Peyer's patch (tissue), 4 donors: ENCODE measurements at regions not wholly inside any gene's neighbourhood (a gene's known extent, or its start where the extent isn't known, plus 50 kb on each side); places are given as distances from the start of the nearest gene placed in this dataset.

Experiments used
- POLR2A ChIP-seq, 2 donors: fragments of 450-650 bp; IDR thresholded peaks; one replicate each; pipeline ENCODE4 v1.5.1; 2017; ENCODE audit warnings: antibody characterized with exemption in 2 of 2, mild to moderate bottlenecking in 2 of 2, moderate library complexity in 2 of 2
- TF ChIP-seq, protein P1 (sequence below), 6 experiments: fragments of 450-650 bp in 4 of 6; fragments of 200-600 bp in 2 of 6; sonication (generic) in 1 of 6; IDR thresholded peaks; one replicate each; pipeline ENCODE4 v1.5.1; 2017 to 2019; ENCODE audit warnings: antibody characterized with exemption in 6 of 6, mild to moderate bottlenecking in 3 of 6, moderate library complexity in 1 of 6

DNA sequence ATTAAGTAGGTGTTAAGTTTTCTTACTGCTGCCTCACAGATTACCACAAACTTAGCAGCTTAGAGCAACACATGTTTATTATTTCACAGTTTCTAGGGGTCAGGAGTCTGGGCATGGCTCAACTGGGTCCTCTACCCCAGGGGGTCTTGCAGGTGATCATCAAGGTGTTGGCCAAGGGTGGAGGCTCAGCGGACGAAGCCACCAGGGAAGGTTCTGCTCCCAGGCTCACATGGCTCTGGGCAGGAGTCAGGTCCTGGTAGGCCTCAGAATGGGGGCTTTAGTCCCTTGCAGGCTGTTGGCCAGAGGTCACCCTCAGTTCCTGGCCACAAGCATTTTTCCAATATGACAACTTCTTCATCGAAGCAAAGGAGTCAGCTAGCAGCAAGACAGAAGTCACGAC, 362.5 kb downstream of the PREX1 start:
- TF ChIP-seq, protein P1, sequence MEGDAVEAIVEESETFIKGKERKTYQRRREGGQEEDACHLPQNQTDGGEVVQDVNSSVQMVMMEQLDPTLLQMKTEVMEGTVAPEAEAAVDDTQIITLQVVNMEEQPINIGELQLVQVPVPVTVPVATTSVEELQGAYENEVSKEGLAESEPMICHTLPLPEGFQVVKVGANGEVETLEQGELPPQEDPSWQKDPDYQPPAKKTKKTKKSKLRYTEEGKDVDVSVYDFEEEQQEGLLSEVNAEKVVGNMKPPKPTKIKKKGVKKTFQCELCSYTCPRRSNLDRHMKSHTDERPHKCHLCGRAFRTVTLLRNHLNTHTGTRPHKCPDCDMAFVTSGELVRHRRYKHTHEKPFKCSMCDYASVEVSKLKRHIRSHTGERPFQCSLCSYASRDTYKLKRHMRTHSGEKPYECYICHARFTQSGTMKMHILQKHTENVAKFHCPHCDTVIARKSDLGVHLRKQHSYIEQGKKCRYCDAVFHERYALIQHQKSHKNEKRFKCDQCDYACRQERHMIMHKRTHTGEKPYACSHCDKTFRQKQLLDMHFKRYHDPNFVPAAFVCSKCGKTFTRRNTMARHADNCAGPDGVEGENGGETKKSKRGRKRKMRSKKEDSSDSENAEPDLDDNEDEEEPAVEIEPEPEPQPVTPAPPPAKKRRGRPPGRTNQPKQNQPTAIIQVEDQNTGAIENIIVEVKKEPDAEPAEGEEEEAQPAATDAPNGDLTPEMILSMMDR (IDR thresholded peaks at IDR 0.05): no peak
- TF ChIP-seq POLR2A (IDR thresholded peaks at IDR 0.05): no peak
